ENCODE measurements at regions not wholly inside any gene's neighbourhood (a gene's known extent, or its start where the extent isn't known, plus 50 kb on each side); places are given as distances from the start of the nearest gene placed in this dataset.

DNA sequence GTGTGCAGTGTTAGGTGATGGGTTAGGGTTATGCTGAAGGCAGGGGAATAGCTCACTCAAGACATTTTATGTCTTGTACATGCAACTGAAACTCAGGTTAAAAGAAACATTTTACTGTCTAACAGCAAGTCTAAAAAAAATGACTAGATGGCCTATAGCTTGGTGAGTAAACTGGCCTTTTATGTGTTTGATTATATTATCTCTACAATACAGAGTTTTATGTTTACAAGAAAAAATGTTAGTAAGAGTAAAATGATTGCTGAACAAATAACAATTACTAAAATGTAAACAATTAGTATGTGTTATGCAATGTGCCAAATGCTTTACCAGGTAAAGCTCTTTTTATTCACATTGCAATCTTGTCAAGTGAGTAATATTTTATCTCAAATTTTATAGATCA, 1039.6 kb downstream of the ROBO2 start:
- TF ChIP-seq ZNF432 (CRISPR knock-in tag; IDR thresholded peaks at IDR 0.05; ENCODE audit: borderline replicate concordance), result no peak
- TF ChIP-seq HES4 (CRISPR knock-in tag; IDR thresholded peaks at IDR 0.05; ENCODE audit: borderline replicate concordance), result no peak
- TF ChIP-seq GTF2F1 (IDR thresholded peaks at IDR 0.05; ENCODE audit: low read length), result no peak
- TF ChIP-seq, protein P1, sequence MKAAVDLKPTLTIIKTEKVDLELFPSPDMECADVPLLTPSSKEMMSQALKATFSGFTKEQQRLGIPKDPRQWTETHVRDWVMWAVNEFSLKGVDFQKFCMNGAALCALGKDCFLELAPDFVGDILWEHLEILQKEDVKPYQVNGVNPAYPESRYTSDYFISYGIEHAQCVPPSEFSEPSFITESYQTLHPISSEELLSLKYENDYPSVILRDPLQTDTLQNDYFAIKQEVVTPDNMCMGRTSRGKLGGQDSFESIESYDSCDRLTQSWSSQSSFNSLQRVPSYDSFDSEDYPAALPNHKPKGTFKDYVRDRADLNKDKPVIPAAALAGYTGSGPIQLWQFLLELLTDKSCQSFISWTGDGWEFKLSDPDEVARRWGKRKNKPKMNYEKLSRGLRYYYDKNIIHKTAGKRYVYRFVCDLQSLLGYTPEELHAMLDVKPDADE (CRISPR knock-in tag; IDR thresholded peaks at IDR 0.05), result no peak
- TF ChIP-seq CTCF (CRISPR knock-in tag; IDR thresholded peaks at IDR 0.05), result no peak
- TF ChIP-seq SMC3 (IDR thresholded peaks at IDR 0.05; ENCODE audit: low read length), result no peak
- no peak for TF ChIP-seq EZH2 (conservative IDR thresholded peaks at IDR 0.05; ENCODE audit: low read depth, low read length)
- TF ChIP-seq DNMT1 (CRISPR knock-in tag; IDR thresholded peaks at IDR 0.05), result no peak
- TF ChIP-seq FOXK2 (IDR thresholded peaks at IDR 0.05), result no peak
- no peak for TF ChIP-seq ZNF232 (CRISPR knock-in tag; IDR thresholded peaks at IDR 0.05; ENCODE audit: borderline replicate concordance)
